ENCODE measurements at regions not wholly inside any gene's neighbourhood (a gene's known extent, or its start where the extent isn't known, plus 50 kb on each side); places are given as distances from the start of the nearest gene placed in this dataset.

GRCh38 chr18:64659196-64659595 lies 510.3 kb upstream of the LINC00305 start:
- TF ChIP-seq POLR2AphosphoS5 (IDR thresholded peaks at IDR 0.05) (no peak), CTCF (IDR thresholded peaks at IDR 0.05) (no peak)
